ENCODE measurements at regions not wholly inside any gene's neighbourhood (a gene's known extent, or its start where the extent isn't known, plus 50 kb on each side); places are given as distances from the start of the nearest gene placed in this dataset.

GRCh38 chr7:84372712-84373111, 178.1 kb upstream of the SEMA3A start:
- H3K27me3 ChIP-seq, result no peaks in the 10 kb centered on the region
- H3K4me3 ChIP-seq, result no peak overlapping the region
- peaks cover 13% of the 10 kb centered on the region for H3K4me1 ChIP-seq (ENCODE audit: low read depth)
- no peaks in the 10 kb centered on the region for H3K36me3 ChIP-seq
- H3K27ac ChIP-seq, result peak overlapping the region; percentile 58
- no peaks in the 10 kb centered on the region for H3K9me3 ChIP-seq (ENCODE audit: low read depth)
- TF ChIP-seq CTCF (IDR thresholded peaks at IDR 0.05; ENCODE audit: low read depth, low read length), result no peak
- DNase-seq (ENCODE audit: low read depth in 1 of 2, low spot score in 1 of 2), result peak in 1 of 2 donors; percentile 76

- Histone ChIP-seq H3K9me3 (ENCODE audit: low read depth) (no peaks in the 10 kb centered on the region), H3K4me1 (ENCODE audit: low read depth) (peaks cover 13% of the 10 kb centered on the region), H3K27me3 (no peaks in the 10 kb centered on the region), H3K4me3 (no peak overlapping the region), H3K27ac (peak overlapping the region; percentile 58), H3K36me3 (no peaks in the 10 kb centered on the region)
- TF ChIP-seq CTCF (IDR thresholded peaks at IDR 0.05; ENCODE audit: low read depth, low read length), result no peak
- DNase-seq (ENCODE audit: low read depth in 1 of 2, low spot score in 1 of 2), result peak in 1 of 2 donors; percentile 92
Measured at GRCh38 chr7:84372155-84372621, 177.6 kb upstream of the SEMA3A start.

- no peak for TF ChIP-seq CTCF (IDR thresholded peaks at IDR 0.05; ENCODE audit: low read depth, low read length)
- Histone ChIP-seq H3K27ac (no peak overlapping the region), H3K4me3 (no peak overlapping the region)
Measured at GRCh38 chr7:84370114-84370513, 175.5 kb upstream of the SEMA3A start.

GRCh38 chr7:84368122-84368521, 173.5 kb upstream of the SEMA3A start:
- no peaks in the 10 kb centered on the region for H3K36me3 ChIP-seq
- H3K27ac ChIP-seq, result no peak overlapping the region
- no peak for TF ChIP-seq CTCF (IDR thresholded peaks at IDR 0.05; ENCODE audit: low read depth, low read length)
- no peaks in the 10 kb centered on the region for H3K9me3 ChIP-seq (ENCODE audit: low read depth)
- H3K4me3 ChIP-seq, result no peak overlapping the region
- DNase-seq (ENCODE audit: low read depth in 1 of 2, low spot score in 1 of 2), result no peak
- H3K4me1 ChIP-seq (ENCODE audit: low read depth), result peaks cover 27% of the 10 kb centered on the region
- H3K27me3 ChIP-seq, result no peaks in the 10 kb centered on the region

More at GRCh38 chr7:84370114-84370513, 175.5 kb upstream of the SEMA3A start:
- H3K27me3 ChIP-seq, result no peaks in the 10 kb centered on the region
- DNase-seq (ENCODE audit: low read depth in 1 of 2, low spot score in 1 of 2), result no peak
- H3K4me1 ChIP-seq (ENCODE audit: low read depth), result peaks cover 13% of the 10 kb centered on the region
- H3K9me3 ChIP-seq (ENCODE audit: low read depth), result no peaks in the 10 kb centered on the region
- no peaks in the 10 kb centered on the region for H3K36me3 ChIP-seq

GRCh38 chr7:84364708-84365107, 170.1 kb upstream of the SEMA3A start:
- H3K27me3 ChIP-seq, result no peaks in the 10 kb centered on the region
- no peak overlapping the region for H3K27ac ChIP-seq
- DNase-seq (ENCODE audit: low read depth in 1 of 2, low spot score in 1 of 2), result peak; percentile 6 to 26
- no peak for TF ChIP-seq CTCF (IDR thresholded peaks at IDR 0.05; ENCODE audit: low read depth, low read length)
- no peak overlapping the region for H3K4me3 ChIP-seq
- no peaks in the 10 kb centered on the region for H3K9me3 ChIP-seq (ENCODE audit: low read depth)
- peaks cover 18% of the 10 kb centered on the region for H3K4me1 ChIP-seq (ENCODE audit: low read depth)
- H3K36me3 ChIP-seq, result no peaks in the 10 kb centered on the region

GRCh38 chr7:84363741-84364140, 169.2 kb upstream of the SEMA3A start:
- Histone ChIP-seq H3K4me3 (no peak overlapping the region), H3K27me3 (no peaks in the 10 kb centered on the region), H3K27ac (no peak overlapping the region), H3K9me3 (ENCODE audit: low read depth) (no peaks in the 10 kb centered on the region), H3K36me3 (no peaks in the 10 kb centered on the region), H3K4me1 (ENCODE audit: low read depth) (peaks cover 18% of the 10 kb centered on the region)
- DNase-seq (ENCODE audit: low read depth in 1 of 2, low spot score in 1 of 2), result no peak
- no peak for TF ChIP-seq CTCF (IDR thresholded peaks at IDR 0.05; ENCODE audit: low read depth, low read length)
